Activated naive CD4-positive, alpha-beta T cell treated with anti-CD3 and anti-CD28 coated beads, Interleukin-2, amount 50 U/mL, for 24 hours (primary cell): ENCODE measurements at regions not wholly inside any gene's neighbourhood (a gene's known extent, or its start where the extent isn't known, plus 50 kb on each side); places are given as distances from the start of the nearest gene placed in this dataset.
"Not testable (repeated sequence)": the region's sequence is repeated elsewhere in the genome, so short reads cannot be mapped to it uniquely, and the experiment has no call there.

ENCODE experiments used
- H3K27ac Mint-ChIP-seq: one replicate; pipeline ENCODE4 v1.8.0; 2021; ENCODE audit warnings: mild to moderate bottlenecking, mixed read lengths
- H3K27me3 Mint-ChIP-seq: one replicate; pipeline ENCODE4 v1.8.0; 2021; ENCODE audit warnings: mixed read lengths
- H3K36me3 Mint-ChIP-seq: one replicate; pipeline ENCODE4 v1.8.0; 2021; ENCODE audit warnings: mixed read lengths
- H3K4me1 Mint-ChIP-seq: one replicate; pipeline ENCODE4 v1.8.0; 2021; ENCODE audit warnings: mixed read lengths
- H3K4me3 Mint-ChIP-seq: one replicate; pipeline ENCODE4 v1.8.0; 2021; ENCODE audit warnings: mild to moderate bottlenecking, mixed read lengths
- H3K9me3 Mint-ChIP-seq: one replicate; pipeline ENCODE4 v1.8.0; 2021; ENCODE audit warnings: mixed read lengths

DNA sequence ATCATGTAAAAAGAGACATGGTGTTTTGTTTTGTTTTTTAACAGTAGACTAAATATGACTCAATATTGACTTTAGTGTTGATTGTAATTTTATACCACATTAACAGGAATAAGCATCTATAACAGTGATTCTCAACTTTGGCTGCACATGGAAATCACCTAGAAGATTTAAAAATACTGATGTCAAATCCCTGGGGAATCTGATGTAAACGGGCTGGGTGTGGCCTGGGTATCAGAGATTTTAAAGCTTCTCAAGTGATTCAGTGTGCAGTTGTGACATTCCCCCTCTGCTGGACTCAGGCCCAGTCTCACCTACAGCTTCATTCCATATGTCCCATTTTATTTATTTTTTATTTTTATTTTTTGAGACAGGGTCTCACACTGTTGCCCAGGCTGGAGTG, 82.8 kb upstream of the ATP8B1 start:
- Mint-ChIP-seq H3K4me3 (no peak overlapping the region), H3K36me3 (no peaks in the 10 kb centered on the region), H3K4me1 (no peaks in the 10 kb centered on the region), H3K9me3 (no peaks in the 10 kb centered on the region), H3K27me3 (peaks cover 2% of the 10 kb centered on the region), H3K27ac (no peak overlapping the region)

DNA sequence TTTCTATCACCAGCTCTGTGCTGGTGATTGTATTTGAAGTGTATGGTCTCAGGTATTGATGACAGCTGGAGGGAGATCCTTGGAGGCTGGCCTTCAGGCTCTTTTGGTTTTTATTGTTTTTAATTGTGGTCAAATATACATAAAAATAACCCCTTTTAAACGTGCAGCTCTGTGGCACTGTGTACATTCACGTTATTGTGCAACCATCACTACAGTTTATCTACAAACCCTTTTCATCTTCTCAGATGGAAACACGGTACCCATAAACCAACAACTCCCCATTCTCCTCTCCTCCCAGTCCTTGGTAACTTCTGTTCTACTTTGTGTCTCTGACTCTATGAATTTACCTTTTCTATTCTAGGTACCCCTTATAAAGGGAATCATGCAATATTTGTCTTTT, 79.3 kb upstream of the ATP8B1 start:
- H3K4me3 Mint-ChIP-seq = no peak overlapping the region
- peaks cover 5% of the 10 kb centered on the region for H3K27me3 Mint-ChIP-seq
- no peak overlapping the region for H3K27ac Mint-ChIP-seq
- H3K4me1 Mint-ChIP-seq = no peaks in the 10 kb centered on the region
- no peaks in the 10 kb centered on the region for H3K36me3 Mint-ChIP-seq
- H3K9me3 Mint-ChIP-seq = no peaks in the 10 kb centered on the region

GRCh38 chr18:57881818-57882413, 78.8 kb upstream of the ATP8B1 start:
- Mint-ChIP-seq H3K4me1 (no peaks in the 10 kb centered on the region), H3K27me3 (peaks cover 5% of the 10 kb centered on the region), H3K4me3 (no peak overlapping the region), H3K36me3 (no peaks in the 10 kb centered on the region), H3K27ac (peak overlapping the region; percentile 90), H3K9me3 (no peaks in the 10 kb centered on the region)

GRCh38 chr18:57879924-57880323, 76.8 kb upstream of the ATP8B1 start:
- H3K4me3 Mint-ChIP-seq, H3K4me1 Mint-ChIP-seq, H3K9me3 Mint-ChIP-seq, H3K27me3 Mint-ChIP-seq, H3K27ac Mint-ChIP-seq, H3K36me3 Mint-ChIP-seq: not testable (repeated sequence)

DNA sequence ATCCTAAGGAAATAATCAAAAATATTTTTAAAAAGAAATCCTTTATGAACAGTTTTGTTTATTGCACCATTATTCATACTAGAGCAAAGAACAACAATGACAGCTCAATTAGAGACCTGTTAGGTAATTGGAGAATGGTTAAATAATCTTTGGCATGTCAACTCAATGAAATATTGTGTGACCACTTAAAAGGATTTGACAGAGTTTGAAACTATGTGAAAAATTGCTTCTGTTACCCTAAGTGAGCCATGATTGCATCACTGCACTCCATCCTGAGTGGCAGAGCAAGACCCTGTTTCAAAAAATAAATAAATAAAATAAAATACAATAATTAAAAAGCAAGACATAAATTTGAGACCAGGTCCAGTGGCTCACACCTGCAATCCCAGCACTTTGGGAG, 66.1 kb upstream of the ATP8B1 start:
- H3K4me1 Mint-ChIP-seq = no peaks in the 10 kb centered on the region
- no peak overlapping the region for H3K27ac Mint-ChIP-seq
- peaks cover 6% of the 10 kb centered on the region for H3K27me3 Mint-ChIP-seq
- H3K4me3 Mint-ChIP-seq = no peak overlapping the region
- no peaks in the 10 kb centered on the region for H3K36me3 Mint-ChIP-seq
- peaks cover 10% of the 10 kb centered on the region for H3K9me3 Mint-ChIP-seq

- Mint-ChIP-seq H3K27me3 (peaks cover 9% of the 10 kb centered on the region), H3K36me3 (no peaks in the 10 kb centered on the region), H3K4me1 (no peaks in the 10 kb centered on the region), H3K27ac (no peak overlapping the region), H3K9me3 (peaks cover 2% of the 10 kb centered on the region), H3K4me3 (no peak overlapping the region)
Observed at GRCh38 chr18:57866355-57866754, 63.2 kb upstream of the ATP8B1 start.

DNA sequence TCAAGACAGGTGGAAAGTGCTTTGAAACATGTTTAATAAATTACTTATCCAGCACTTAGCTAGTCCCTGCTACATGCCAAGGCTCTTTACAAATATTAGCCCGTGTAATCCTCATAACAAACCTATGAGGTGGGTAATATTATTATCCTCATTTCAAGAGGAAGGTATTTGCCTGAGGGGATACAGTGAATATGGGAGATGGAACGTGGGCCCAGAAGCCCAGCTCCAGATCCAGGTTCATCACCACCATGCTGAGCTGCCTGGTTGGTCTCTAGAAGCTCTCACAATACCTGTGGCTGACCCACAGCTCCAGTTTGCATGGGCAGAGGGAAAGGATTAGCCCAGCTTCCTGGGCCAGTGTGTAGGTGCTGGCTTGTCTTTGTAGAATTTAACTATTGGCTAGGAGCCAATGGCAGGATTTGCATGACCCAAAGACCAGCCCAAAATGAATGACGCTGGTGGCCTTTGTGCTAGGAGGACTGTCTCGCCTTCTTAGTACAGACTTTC, 61.6 kb upstream of the ATP8B1 start:
- Mint-ChIP-seq H3K27me3 (peaks cover 9% of the 10 kb centered on the region), H3K4me1 (no peaks in the 10 kb centered on the region), H3K36me3 (no peaks in the 10 kb centered on the region), H3K4me3 (no peak overlapping the region), H3K9me3 (no peaks in the 10 kb centered on the region), H3K27ac (no peak overlapping the region)

DNA sequence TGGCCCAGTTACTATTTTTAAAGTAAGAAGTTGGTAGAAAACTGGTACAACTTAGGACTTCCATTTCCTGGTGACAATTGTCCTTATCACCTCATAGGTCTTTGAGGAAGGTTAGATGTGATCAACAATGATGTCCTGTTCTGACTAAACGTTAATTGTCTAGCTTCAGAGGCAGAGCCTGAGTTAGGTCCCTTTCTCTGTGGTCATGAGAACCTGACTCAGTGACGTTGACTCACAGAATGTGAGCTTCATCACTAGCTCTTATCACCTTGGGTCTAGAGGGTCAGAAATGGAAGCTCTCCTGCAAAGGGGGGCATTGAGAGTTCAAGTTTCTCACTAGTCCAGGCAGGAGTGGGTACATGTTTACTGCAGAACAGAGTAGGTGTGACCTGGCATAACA, 60.6 kb upstream of the ATP8B1 start:
- Mint-ChIP-seq H3K27ac (no peak overlapping the region), H3K27me3 (peaks cover 9% of the 10 kb centered on the region), H3K4me1 (no peaks in the 10 kb centered on the region), H3K4me3 (no peak overlapping the region), H3K9me3 (no peaks in the 10 kb centered on the region), H3K36me3 (no peaks in the 10 kb centered on the region)

- Mint-ChIP-seq H3K4me3 (no peak overlapping the region), H3K27ac (no peak overlapping the region), H3K9me3 (no peaks in the 10 kb centered on the region), H3K36me3 (no peaks in the 10 kb centered on the region), H3K27me3 (peaks cover 3% of the 10 kb centered on the region), H3K4me1 (no peaks in the 10 kb centered on the region)
Observed at GRCh38 chr18:57859314-57859713, 56.2 kb upstream of the ATP8B1 start.

DNA sequence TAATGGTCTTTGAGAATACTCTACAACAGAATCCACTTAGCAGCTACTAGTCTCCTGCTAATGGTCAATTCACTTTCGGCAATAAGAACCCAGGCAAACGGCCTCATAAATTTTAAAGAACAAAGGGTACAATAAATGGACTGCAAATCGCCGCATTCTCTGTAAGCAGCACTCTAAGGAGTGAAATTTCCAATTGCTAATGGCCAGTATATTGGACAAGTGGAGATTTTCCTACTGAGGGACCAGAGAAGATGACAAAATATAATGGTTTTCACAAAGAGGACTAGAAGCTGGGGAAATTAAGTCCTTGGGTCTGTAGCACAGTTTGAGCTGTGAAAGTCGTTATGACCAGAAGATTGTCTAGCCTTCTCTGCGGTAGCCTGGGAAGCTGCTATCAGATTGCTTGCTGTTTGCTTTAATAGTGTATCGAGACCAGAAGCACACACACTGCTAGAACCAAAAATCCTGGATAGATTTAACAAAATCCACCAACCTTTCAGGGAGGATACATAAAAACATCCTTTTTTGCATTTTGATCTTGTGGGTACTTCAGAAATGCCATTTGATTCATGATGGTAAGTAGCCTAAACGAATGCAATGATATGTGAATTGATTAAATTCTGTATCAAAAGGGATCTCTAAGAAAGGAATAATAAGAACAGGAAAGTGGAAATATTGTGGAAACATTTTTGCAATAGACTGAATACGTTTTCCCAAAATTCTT, 53.6 kb upstream of the ATP8B1 start:
- Mint-ChIP-seq H3K9me3 (no peaks in the 10 kb centered on the region), H3K27me3 (no peaks in the 10 kb centered on the region), H3K27ac (no peak overlapping the region)

DNA sequence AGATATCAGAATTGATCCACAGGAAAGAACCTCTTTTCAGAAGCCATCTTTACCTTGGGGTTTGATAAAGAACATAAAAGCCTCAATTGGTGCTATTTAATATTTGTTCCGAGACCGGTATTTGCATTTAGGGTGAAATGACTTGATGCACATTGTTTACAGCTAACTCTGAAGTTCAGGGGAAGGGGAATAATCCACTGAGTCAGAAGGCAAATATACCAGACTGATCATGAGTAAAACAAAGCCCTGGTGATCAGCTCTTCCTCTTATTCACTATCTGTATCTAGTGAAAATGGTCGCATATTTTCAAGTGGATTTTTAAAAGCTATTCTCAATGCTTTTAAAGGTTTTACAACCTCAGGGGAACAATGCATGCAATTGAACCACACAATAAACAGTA, 53.0 kb upstream of the ATP8B1 start:
- Mint-ChIP-seq H3K4me3 (no peak overlapping the region), H3K36me3 (no peaks in the 10 kb centered on the region), H3K4me1 (no peaks in the 10 kb centered on the region), H3K9me3 (no peaks in the 10 kb centered on the region), H3K27ac (no peak overlapping the region), H3K27me3 (no peaks in the 10 kb centered on the region)

More for the DNA sequence above, 53.6 kb upstream of the ATP8B1 start:
- Mint-ChIP-seq H3K4me3 (no peak overlapping the region), H3K36me3 (no peaks in the 10 kb centered on the region), H3K4me1 (no peaks in the 10 kb centered on the region)

DNA sequence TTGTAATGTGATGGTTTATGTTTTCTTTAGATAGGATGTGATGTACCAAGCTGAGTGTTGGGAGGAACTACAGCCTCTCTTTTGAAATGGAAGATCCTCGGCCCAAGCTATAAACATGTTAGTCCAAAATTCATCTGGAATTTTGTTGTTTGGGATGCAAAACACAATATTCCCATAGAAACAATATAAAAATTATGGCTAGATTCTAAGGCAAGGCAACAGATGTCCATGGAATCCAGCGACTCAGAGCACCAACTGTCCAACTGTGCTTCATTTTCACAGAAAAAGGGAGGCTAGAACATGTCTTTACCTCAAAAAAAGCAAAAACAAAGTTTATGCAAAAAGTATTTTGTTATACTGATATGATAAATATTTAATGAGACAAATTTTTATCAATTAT, 52.4 kb upstream of the ATP8B1 start:
- H3K36me3 Mint-ChIP-seq = no peaks in the 10 kb centered on the region
- no peak overlapping the region for H3K4me3 Mint-ChIP-seq
- no peak overlapping the region for H3K27ac Mint-ChIP-seq
- no peaks in the 10 kb centered on the region for H3K9me3 Mint-ChIP-seq
- H3K4me1 Mint-ChIP-seq = no peaks in the 10 kb centered on the region
- no peaks in the 10 kb centered on the region for H3K27me3 Mint-ChIP-seq

- Mint-ChIP-seq H3K4me3 (no peak overlapping the region), H3K4me1 (no peaks in the 10 kb centered on the region)
Observed at GRCh38 chr18:57854726-57855125, 51.6 kb upstream of the ATP8B1 start.

GRCh38 chr18:57853864-57854263, 50.7 kb upstream of the ATP8B1 start:
- Mint-ChIP-seq H3K27me3 (peaks cover 3% of the 10 kb centered on the region), H3K4me1 (no peaks in the 10 kb centered on the region), H3K9me3 (no peaks in the 10 kb centered on the region), H3K27ac (no peak overlapping the region), H3K36me3 (no peaks in the 10 kb centered on the region), H3K4me3 (no peak overlapping the region)

More at GRCh38 chr18:57854726-57855125, 51.6 kb upstream of the ATP8B1 start:
- no peaks in the 10 kb centered on the region for H3K9me3 Mint-ChIP-seq
- no peak overlapping the region for H3K27ac Mint-ChIP-seq
- peaks cover 2% of the 10 kb centered on the region for H3K27me3 Mint-ChIP-seq
- no peaks in the 10 kb centered on the region for H3K36me3 Mint-ChIP-seq

- Mint-ChIP-seq H3K4me3 (no peak overlapping the region), H3K27me3 (peaks cover 3% of the 10 kb centered on the region), H3K9me3 (no peaks in the 10 kb centered on the region), H3K27ac (no peak overlapping the region), H3K4me1 (no peaks in the 10 kb centered on the region), H3K36me3 (no peaks in the 10 kb centered on the region)
Observed at GRCh38 chr18:57853133-57853532, 50.0 kb upstream of the ATP8B1 start.
